Colonic mucosa (tissue), 4 donors: ENCODE measurements at regions not wholly inside any gene's neighbourhood (a gene's known extent, or its start where the extent isn't known, plus 50 kb on each side); places are given as distances from the start of the nearest gene placed in this dataset.
"Not testable (repeated sequence)": the region's sequence is repeated elsewhere in the genome, so short reads cannot be mapped to it uniquely, and the experiment has no call there.

Source experiments
- DNase-seq: peaks from one replicate; pipeline ENCODE4 v3.0.0-alpha.2; 2020
- H3K27ac ChIP-seq: fragments of 200-600 bp; one replicate; pipeline ENCODE4 v1.8.0; 2021
- H3K27me3 ChIP-seq: fragments of 200-600 bp; one replicate; pipeline ENCODE4 v1.8.0; 2021
- H3K36me3 ChIP-seq: fragments of 200-600 bp; one replicate; pipeline ENCODE4 v1.8.0; 2021
- H3K4me1 ChIP-seq: fragments of 200-600 bp; one replicate; pipeline ENCODE4 v1.8.0; 2021; ENCODE audit warnings: mild to moderate bottlenecking
- H3K4me3 ChIP-seq: fragments of 200-600 bp; one replicate; pipeline ENCODE4 v1.8.0; 2021
- H3K9ac ChIP-seq, 2 donors: one replicate each; pipeline ENCODE4 v1.7.0; 2013; ENCODE audit warnings: control low read depth in 2 of 2, low read depth in 2 of 2, low read length in 2 of 2
- H3K9me3 ChIP-seq: fragments of 200-600 bp; one replicate; pipeline ENCODE4 v1.8.0; 2021
- CTCF ChIP-seq: fragments of 200-600 bp; IDR thresholded peaks from one replicate; pipeline ENCODE4 v1.8.0; 2022; ENCODE audit warnings: antibody characterized with exemption, mild to moderate bottlenecking
- intact Hi-C: fragments of 100-400 bp; cut with DNase I; formaldehyde crosslinking; loops from one replicate; pipeline ENCODE4 v1.14.1; 2022
- donor health status: healthy.
- donor health status: DM: no; HTN: no; CAD: no.
- donor health status: DM: no; HTN: no; CAD: no.

DNA sequence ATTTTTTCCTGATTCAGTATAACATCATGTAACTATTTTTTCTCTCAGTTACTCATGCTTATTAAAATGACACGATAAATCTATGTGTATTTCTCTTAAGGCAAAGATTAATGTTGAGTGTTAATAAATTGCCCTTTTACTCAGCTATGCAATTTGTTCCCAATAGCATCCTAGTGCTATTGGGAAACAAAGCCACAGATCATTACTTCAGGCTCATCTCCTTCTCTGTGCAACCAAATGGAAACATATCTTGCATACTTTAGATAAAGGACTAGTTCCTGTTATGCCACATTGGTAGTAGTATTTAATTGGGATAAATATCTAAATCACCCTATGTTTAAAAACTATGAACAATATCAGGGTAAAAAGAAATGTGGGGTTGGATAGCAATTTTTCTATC, 106.2 kb downstream of the PLPPR4 start:
- DNase-seq, result no peak
- H3K9ac ChIP-seq, result no peak overlapping the region
- H3K9me3 ChIP-seq, result no peaks in the 10 kb centered on the region
- no peak for TF ChIP-seq CTCF
- H3K27me3 ChIP-seq, result no peaks in the 10 kb centered on the region
- no peaks in the 10 kb centered on the region for H3K4me1 ChIP-seq
- no peaks in the 10 kb centered on the region for H3K36me3 ChIP-seq
- intact Hi-C loops, result no loop called here
- no peak overlapping the region for H3K27ac ChIP-seq
- no peak overlapping the region for H3K4me3 ChIP-seq

GRCh38 chr1:99371413-99371812, 107.1 kb downstream of the PLPPR4 start:
- H3K27ac ChIP-seq, result no peak overlapping the region
- intact Hi-C loops, result no loop called here
- H3K9me3 ChIP-seq, result no peaks in the 10 kb centered on the region
- no peaks in the 10 kb centered on the region for H3K4me1 ChIP-seq
- H3K27me3 ChIP-seq, result no peaks in the 10 kb centered on the region
- no peak for DNase-seq
- TF ChIP-seq CTCF, result no peak
- no peak overlapping the region for H3K9ac ChIP-seq
- H3K36me3 ChIP-seq, result no peaks in the 10 kb centered on the region
- H3K4me3 ChIP-seq, result no peak overlapping the region

DNA sequence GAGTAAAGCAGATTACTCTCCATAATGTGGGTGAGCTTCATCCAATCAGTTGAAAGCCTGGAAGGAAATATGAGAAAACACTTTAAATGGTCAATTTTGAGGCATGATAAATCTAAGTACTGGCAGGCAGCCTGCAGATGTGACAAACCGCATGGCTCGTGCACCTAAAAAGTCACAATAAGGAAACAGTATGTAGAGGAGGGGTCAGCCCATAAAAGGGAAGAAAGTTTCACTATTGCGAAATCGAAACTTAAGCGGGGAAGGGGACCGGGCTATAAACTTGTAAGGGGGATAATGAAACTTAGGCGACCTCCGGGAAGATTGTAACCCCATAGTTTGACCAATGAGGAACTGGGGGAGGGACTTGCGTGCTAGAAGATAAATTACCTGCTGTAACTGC, 109.8 kb downstream of the PLPPR4 start:
- Histone ChIP-seq H3K9ac (no peak overlapping the region), H3K4me3 (no peak overlapping the region), H3K9me3 (no peaks in the 10 kb centered on the region), H3K36me3 (no peaks in the 10 kb centered on the region), H3K27me3 (no peaks in the 10 kb centered on the region), H3K4me1 (no peaks in the 10 kb centered on the region), H3K27ac (no peak overlapping the region)
- no peak for DNase-seq
- intact Hi-C loops, result no loop called here
- TF ChIP-seq CTCF, result no peak

DNA sequence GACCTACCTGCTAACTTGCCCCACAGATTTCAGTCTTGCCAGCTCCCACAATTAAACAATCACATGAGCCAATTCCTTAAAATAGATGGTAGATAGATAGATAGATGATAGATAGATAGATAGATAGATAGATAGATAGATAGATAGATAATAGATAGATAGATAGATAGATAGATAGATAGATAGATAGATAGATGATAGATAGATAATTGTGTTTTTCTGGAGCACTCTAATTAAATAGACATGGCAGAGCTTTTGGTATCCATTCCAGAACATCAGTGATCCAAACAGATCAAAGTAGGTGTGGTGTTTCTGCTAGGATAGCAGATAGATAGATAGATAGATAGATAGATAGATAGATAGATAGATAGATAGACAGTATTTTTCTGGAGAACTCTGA, 110.4 kb downstream of the PLPPR4 start:
- H3K27me3 ChIP-seq, H3K4me1 ChIP-seq, intact Hi-C loops, H3K27ac ChIP-seq, H3K36me3 ChIP-seq, H3K4me3 ChIP-seq, H3K9ac ChIP-seq, DNase-seq, H3K9me3 ChIP-seq: not testable (repeated sequence)

DNA sequence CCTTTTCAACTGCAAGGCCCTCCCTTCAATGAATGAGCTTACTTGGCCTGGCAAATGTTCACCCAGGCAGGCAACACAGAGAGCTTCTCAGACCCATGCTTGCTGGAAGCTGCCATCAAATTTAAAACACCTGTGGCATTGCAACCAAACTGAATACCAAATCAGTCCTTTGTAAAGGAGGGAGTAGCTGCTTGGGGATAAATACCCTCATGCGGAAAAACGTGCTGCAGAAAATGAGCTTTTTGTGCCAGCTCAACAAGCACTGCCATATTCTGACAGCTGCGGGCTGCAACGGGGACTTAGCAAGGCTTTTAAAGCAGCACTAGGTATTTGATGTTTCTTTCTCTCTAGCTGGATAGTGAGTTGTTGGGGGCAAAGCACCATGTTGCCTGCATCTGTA, 119.7 kb downstream of the PLPPR4 start:
- Histone ChIP-seq H3K4me1 (no peaks in the 10 kb centered on the region), H3K36me3 (no peaks in the 10 kb centered on the region), H3K9me3 (no peaks in the 10 kb centered on the region), H3K9ac (no peak overlapping the region), H3K27ac (no peak overlapping the region), H3K4me3 (no peak overlapping the region), H3K27me3 (no peaks in the 10 kb centered on the region)
- no peak for DNase-seq
- TF ChIP-seq CTCF, result no peak
- intact Hi-C loops, result no loop called here

- intact Hi-C loops, result no loop called here
- TF ChIP-seq CTCF, result no peak
- no peak overlapping the region for H3K27ac ChIP-seq
- no peaks in the 10 kb centered on the region for H3K4me1 ChIP-seq
- no peaks in the 10 kb centered on the region for H3K36me3 ChIP-seq
- H3K9me3 ChIP-seq, result no peaks in the 10 kb centered on the region
- H3K4me3 ChIP-seq, result no peak overlapping the region
- H3K9ac ChIP-seq, result no peak overlapping the region
- H3K27me3 ChIP-seq, result no peaks in the 10 kb centered on the region
- no peak for DNase-seq
Observed at GRCh38 chr1:99385852-99386251, 121.6 kb downstream of the PLPPR4 start.
